ENCODE measurements at regions not wholly inside any gene's neighbourhood (a gene's known extent, or its start where the extent isn't known, plus 50 kb on each side); places are given as distances from the start of the nearest gene placed in this dataset.

GRCh38 chr2:38436227-38436664 is 59.2 kb upstream of the ATL2 start:
- DNase-seq (ENCODE audit: low spot score): no peak
- Histone ChIP-seq H3K79me2 (ENCODE audit: insufficient read depth, low read depth, low read length) (no peaks in the 10 kb centered on the region), H3K4me3 (ENCODE audit: low read depth, low read length, poor library complexity, severe bottlenecking) (no peak overlapping the region), H3K36me3 (ENCODE audit: insufficient read depth, low read length) (no peaks in the 10 kb centered on the region), H3K4me2 (ENCODE audit: low read length) (no peak overlapping the region), H3K27ac (ENCODE audit: low read depth, low read length, poor library complexity, severe bottlenecking) (no peak overlapping the region), H3K9me2 (ENCODE audit: insufficient read depth, low read length) (no peaks in the 10 kb centered on the region), H3K9me3 (ENCODE audit: low read length) (no peaks in the 10 kb centered on the region), H4K20me1 (ENCODE audit: insufficient read depth, low read length) (no peaks in the 10 kb centered on the region), H3K4me1 (ENCODE audit: insufficient read depth, low read length, poor library complexity, severe bottlenecking) (no peaks in the 10 kb centered on the region), H2AFZ (ENCODE audit: low read length) (no peak overlapping the region)
- intact Hi-C loops (cut with micrococcal nuclease; ENCODE audit: unreplicated experiment): no loop called here
- CTCF ChIA-PET (ENCODE audit: unreplicated experiment): interaction anchor here (0.5 kb wide), 1 partner anchor 63 kb away, joined by 5 read pairs; no protein-coding TSS in a partner anchor
- POLR2A ChIA-PET: interaction anchor here (1.5 kb wide), 1 partner anchor 18 kb away, joined by 4 read pairs; no protein-coding TSS in a partner anchor
- TF ChIP-seq EZH2phosphoT487 (IDR thresholded peaks at IDR 0.05; ENCODE audit: borderline replicate concordance, low read depth, low read length) (no peak), CTCF (conservative IDR thresholded peaks at IDR 0.05; ENCODE audit: low read length) (no peak)
- BruUV-seq (replicated peaks): no TSS peak

GRCh38 chr2:38435775-38436174 is 58.7 kb upstream of the ATL2 start:
- no TSS peak for BruUV-seq (replicated peaks)
- CTCF ChIA-PET (ENCODE audit: unreplicated experiment): interaction anchor here (0.5 kb wide), 1 partner anchor 63 kb away, joined by 5 read pairs; no protein-coding TSS in a partner anchor
- Histone ChIP-seq H3K4me3 (ENCODE audit: low read depth, low read length, poor library complexity, severe bottlenecking) (no peak overlapping the region), H3K9me3 (ENCODE audit: low read length) (no peaks in the 10 kb centered on the region), H3K79me2 (ENCODE audit: insufficient read depth, low read depth, low read length) (no peaks in the 10 kb centered on the region), H4K20me1 (ENCODE audit: insufficient read depth, low read length) (no peaks in the 10 kb centered on the region), H3K36me3 (ENCODE audit: insufficient read depth, low read length) (no peaks in the 10 kb centered on the region), H2AFZ (ENCODE audit: low read length) (no peak overlapping the region), H3K4me1 (ENCODE audit: insufficient read depth, low read length, poor library complexity, severe bottlenecking) (no peaks in the 10 kb centered on the region), H3K27ac (ENCODE audit: low read depth, low read length, poor library complexity, severe bottlenecking) (no peak overlapping the region), H3K9me2 (ENCODE audit: insufficient read depth, low read length) (no peaks in the 10 kb centered on the region), H3K4me2 (ENCODE audit: low read length) (no peak overlapping the region)
- DNase-seq (ENCODE audit: low spot score): no peak
- POLR2A ChIA-PET: no interaction called here
- intact Hi-C loops (cut with micrococcal nuclease; ENCODE audit: unreplicated experiment): no loop called here
- no peak for TF ChIP-seq CTCF (conservative IDR thresholded peaks at IDR 0.05; ENCODE audit: low read length)
- TF ChIP-seq EZH2phosphoT487 (IDR thresholded peaks at IDR 0.05; ENCODE audit: borderline replicate concordance, low read depth, low read length): no peak

- H3K4me1 ChIP-seq (ENCODE audit: insufficient read depth, low read length, poor library complexity, severe bottlenecking): no peaks in the 10 kb centered on the region
- H3K4me2 ChIP-seq (ENCODE audit: low read length): no peak overlapping the region
- no peak for DNase-seq (ENCODE audit: low spot score)
- TF ChIP-seq CTCF (conservative IDR thresholded peaks at IDR 0.05; ENCODE audit: low read length) (no peak), EZH2phosphoT487 (IDR thresholded peaks at IDR 0.05; ENCODE audit: borderline replicate concordance, low read depth, low read length) (no peak)
- H3K9me3 ChIP-seq (ENCODE audit: low read length): no peaks in the 10 kb centered on the region
- H3K79me2 ChIP-seq (ENCODE audit: insufficient read depth, low read depth, low read length): no peaks in the 10 kb centered on the region
- POLR2A ChIA-PET: no interaction called here
- CTCF ChIA-PET (ENCODE audit: unreplicated experiment): no interaction called here
- H2AFZ ChIP-seq (ENCODE audit: low read length): no peak overlapping the region
- no TSS peak for BruUV-seq (replicated peaks)
- intact Hi-C loops (cut with micrococcal nuclease; ENCODE audit: unreplicated experiment): no loop called here
- H3K27ac ChIP-seq (ENCODE audit: low read depth, low read length, poor library complexity, severe bottlenecking): no peak overlapping the region
- H3K4me3 ChIP-seq (ENCODE audit: low read depth, low read length, poor library complexity, severe bottlenecking): no peak overlapping the region
- H4K20me1 ChIP-seq (ENCODE audit: insufficient read depth, low read length): no peaks in the 10 kb centered on the region
- H3K36me3 ChIP-seq (ENCODE audit: insufficient read depth, low read length): no peaks in the 10 kb centered on the region
- no peaks in the 10 kb centered on the region for H3K9me2 ChIP-seq (ENCODE audit: insufficient read depth, low read length)
These were observed 57.5 kb upstream of the ATL2 start for GRCh38 chr2:38434595-38434994.

All from OCI-LY7 (cell line).